ENCODE measurements at regions not wholly inside any gene's neighbourhood (a gene's known extent, or its start where the extent isn't known, plus 50 kb on each side); places are given as distances from the start of the nearest gene placed in this dataset.

- H2BK12ac ChIP-seq (ENCODE audit: low read length) = no peak overlapping the region
Measured at GRCh38 chr11:42462558-42463310, 849.1 kb upstream of the API5 start.

GRCh38 chr11:42465623-42466022 is 846.2 kb upstream of the API5 start:
- no CpG with 5 or more reads among the region's 2 CpGs for WGBS (ENCODE audit: extremely low coverage, insufficient coverage, insufficient read length)
- no peak for DNase-seq
- Histone ChIP-seq H3K4ac (ENCODE audit: low read depth, low read length) (no peak overlapping the region), H3K14ac (ENCODE audit: low read length) (no peak overlapping the region), H3K18ac (ENCODE audit: low read length) (no peak overlapping the region), H3K79me2 (ENCODE audit: control insufficient read depth, insufficient read depth, low read length, poor library complexity) (no peaks in the 10 kb centered on the region), H3K9me3 (ENCODE audit: insufficient read depth, low read depth, low read length) (no peaks in the 10 kb centered on the region), H3K9ac (ENCODE audit: low read length) (no peak overlapping the region), H2AFZ (ENCODE audit: insufficient read depth, low read length, poor library complexity) (no peak overlapping the region), H2BK120ac (ENCODE audit: insufficient read depth, low read length, poor library complexity) (no peak overlapping the region), H3K4me2 (ENCODE audit: low read length) (no peak overlapping the region), H3K27ac (ENCODE audit: low read depth, low read length) (no peak overlapping the region), H2BK12ac (ENCODE audit: low read length) (no peak overlapping the region), H3K79me1 (ENCODE audit: low read length) (no peaks in the 10 kb centered on the region), H3K4me1 (ENCODE audit: control insufficient read depth in 1 of 2, insufficient read depth in 2 of 2, low read length in 2 of 2) (no peaks in the 10 kb centered on the region), H4K8ac (ENCODE audit: low read depth, low read length) (no peak overlapping the region), H3K23ac (ENCODE audit: low read length) (no peak overlapping the region), H3K27me3 (ENCODE audit: insufficient read depth, low read length) (no peaks in the 10 kb centered on the region), H3K4me3 (ENCODE audit: low read depth, low read length) (no peak overlapping the region), H2BK5ac (ENCODE audit: low read depth, low read length, poor library complexity) (no peak overlapping the region), H3K36me3 (ENCODE audit: control insufficient read depth in 1 of 2, insufficient read depth in 2 of 2, low read length in 2 of 2) (no peaks in the 10 kb centered on the region), H2AK5ac (ENCODE audit: low read length) (no peak overlapping the region), H4K12ac (ENCODE audit: low read depth, low read length) (no peak overlapping the region), H4K91ac (ENCODE audit: low read depth, low read length) (no peak overlapping the region)

More at GRCh38 chr11:42462558-42463310, 849.1 kb upstream of the API5 start:
- Histone ChIP-seq H3K4me1 (ENCODE audit: control insufficient read depth in 1 of 2, insufficient read depth in 2 of 2, low read length in 2 of 2) (no peaks in the 10 kb centered on the region), H4K91ac (ENCODE audit: low read depth, low read length) (no peak overlapping the region), H3K4me2 (ENCODE audit: low read length) (no peak overlapping the region), H3K27me3 (ENCODE audit: insufficient read depth, low read length) (no peaks in the 10 kb centered on the region), H3K79me1 (ENCODE audit: low read length) (no peaks in the 10 kb centered on the region), H4K8ac (ENCODE audit: low read depth, low read length) (no peak overlapping the region), H3K79me2 (ENCODE audit: control insufficient read depth, insufficient read depth, low read length, poor library complexity) (no peaks in the 10 kb centered on the region), H3K9me3 (ENCODE audit: insufficient read depth, low read depth, low read length) (no peaks in the 10 kb centered on the region), H3K4ac (ENCODE audit: low read depth, low read length) (no peak overlapping the region), H2AFZ (ENCODE audit: insufficient read depth, low read length, poor library complexity) (no peak overlapping the region), H3K27ac (ENCODE audit: low read depth, low read length) (no peak overlapping the region), H3K9ac (ENCODE audit: low read length) (no peak overlapping the region), H3K36me3 (ENCODE audit: control insufficient read depth in 1 of 2, insufficient read depth in 2 of 2, low read length in 2 of 2) (no peaks in the 10 kb centered on the region), H2AK5ac (ENCODE audit: low read length) (no peak overlapping the region), H2BK120ac (ENCODE audit: insufficient read depth, low read length, poor library complexity) (no peak overlapping the region), H4K12ac (ENCODE audit: low read depth, low read length) (no peak overlapping the region), H3K14ac (ENCODE audit: low read length) (no peak overlapping the region), H2BK5ac (ENCODE audit: low read depth, low read length, poor library complexity) (no peak overlapping the region), H3K23ac (ENCODE audit: low read length) (no peak overlapping the region), H3K18ac (ENCODE audit: low read length) (no peak overlapping the region), H3K4me3 (ENCODE audit: low read depth, low read length) (no peak overlapping the region)
- DNase-seq = no peak
- WGBS (ENCODE audit: extremely low coverage, insufficient coverage, insufficient read length) = no CpG with 5 or more reads among the region's 8 CpGs

GRCh38 chr11:42473106-42473505 is 838.7 kb upstream of the API5 start:
- Histone ChIP-seq H3K27me3 (ENCODE audit: insufficient read depth, low read length) (no peaks in the 10 kb centered on the region), H3K18ac (ENCODE audit: low read length) (no peak overlapping the region), H4K91ac (ENCODE audit: low read depth, low read length) (no peak overlapping the region), H3K4me2 (ENCODE audit: low read length) (no peak overlapping the region), H4K12ac (ENCODE audit: low read depth, low read length) (no peak overlapping the region), H3K79me1 (ENCODE audit: low read length) (no peaks in the 10 kb centered on the region), H2BK120ac (ENCODE audit: insufficient read depth, low read length, poor library complexity) (no peak overlapping the region), H4K8ac (ENCODE audit: low read depth, low read length) (no peak overlapping the region), H3K4me3 (ENCODE audit: low read depth, low read length) (no peak overlapping the region), H3K27ac (ENCODE audit: low read depth, low read length) (no peak overlapping the region), H3K9me3 (ENCODE audit: insufficient read depth, low read depth, low read length) (no peaks in the 10 kb centered on the region), H2AFZ (ENCODE audit: insufficient read depth, low read length, poor library complexity) (no peak overlapping the region), H3K23ac (ENCODE audit: low read length) (no peak overlapping the region), H2BK5ac (ENCODE audit: low read depth, low read length, poor library complexity) (no peak overlapping the region), H3K9ac (ENCODE audit: low read length) (no peak overlapping the region), H3K14ac (ENCODE audit: low read length) (no peak overlapping the region), H3K79me2 (ENCODE audit: control insufficient read depth, insufficient read depth, low read length, poor library complexity) (no peaks in the 10 kb centered on the region), H3K36me3 (ENCODE audit: control insufficient read depth in 1 of 2, insufficient read depth in 2 of 2, low read length in 2 of 2) (no peaks in the 10 kb centered on the region), H2AK5ac (ENCODE audit: low read length) (no peak overlapping the region), H3K4ac (ENCODE audit: low read depth, low read length) (no peak overlapping the region), H2BK12ac (ENCODE audit: low read length) (no peak overlapping the region), H3K4me1 (ENCODE audit: control insufficient read depth in 1 of 2, insufficient read depth in 2 of 2, low read length in 2 of 2) (no peaks in the 10 kb centered on the region)
- no peak for DNase-seq
- no CpG with 5 or more reads among the region's 4 CpGs for WGBS (ENCODE audit: extremely low coverage, insufficient coverage, insufficient read length)

- Histone ChIP-seq H3K9ac (ENCODE audit: low read length) (no peak overlapping the region), H3K9me3 (ENCODE audit: insufficient read depth, low read depth, low read length) (peaks cover 4% of the 10 kb centered on the region), H4K12ac (ENCODE audit: low read depth, low read length) (no peak overlapping the region), H3K4me1 (ENCODE audit: control insufficient read depth in 1 of 2, insufficient read depth in 2 of 2, low read length in 2 of 2) (no peaks in the 10 kb centered on the region), H2BK12ac (ENCODE audit: low read length) (no peak overlapping the region), H3K4me3 (ENCODE audit: low read depth, low read length) (no peak overlapping the region), H3K23ac (ENCODE audit: low read length) (no peak overlapping the region), H2BK5ac (ENCODE audit: low read depth, low read length, poor library complexity) (no peak overlapping the region), H2BK120ac (ENCODE audit: insufficient read depth, low read length, poor library complexity) (no peak overlapping the region), H3K36me3 (ENCODE audit: control insufficient read depth in 1 of 2, insufficient read depth in 2 of 2, low read length in 2 of 2) (no peaks in the 10 kb centered on the region), H3K14ac (ENCODE audit: low read length) (no peak overlapping the region), H3K18ac (ENCODE audit: low read length) (no peak overlapping the region), H2AFZ (ENCODE audit: insufficient read depth, low read length, poor library complexity) (no peak overlapping the region), H3K4ac (ENCODE audit: low read depth, low read length) (no peak overlapping the region), H3K4me2 (ENCODE audit: low read length) (no peak overlapping the region), H3K79me2 (ENCODE audit: control insufficient read depth, insufficient read depth, low read length, poor library complexity) (no peaks in the 10 kb centered on the region), H4K91ac (ENCODE audit: low read depth, low read length) (no peak overlapping the region), H3K27ac (ENCODE audit: low read depth, low read length) (no peak overlapping the region), H4K8ac (ENCODE audit: low read depth, low read length) (no peak overlapping the region), H3K79me1 (ENCODE audit: low read length) (no peaks in the 10 kb centered on the region), H2AK5ac (ENCODE audit: low read length) (no peak overlapping the region), H3K27me3 (ENCODE audit: insufficient read depth, low read length) (no peaks in the 10 kb centered on the region)
- DNase-seq = no peak
Measured at GRCh38 chr11:42482822-42483221, 829.0 kb upstream of the API5 start.
